ENCODE measurements at regions not wholly inside any gene's neighbourhood (a gene's known extent, or its start where the extent isn't known, plus 50 kb on each side); places are given as distances from the start of the nearest gene placed in this dataset.
"Not testable (repeated sequence)": the region's sequence is repeated elsewhere in the genome, so short reads cannot be mapped to it uniquely, and the experiment has no call there.

- H3K4me1 ChIP-seq (ENCODE audit: control insufficient read depth, insufficient read depth, low read length) = no peaks in the 10 kb centered on the region
- no peak for DNase-seq
- no peak overlapping the region for H3K4me3 ChIP-seq (ENCODE audit: low read length)
- no peak overlapping the region for H3K27ac ChIP-seq (ENCODE audit: low read length)
- H3K9me3 ChIP-seq (ENCODE audit: control insufficient read depth, low read depth, low read length) = no peaks in the 10 kb centered on the region
- peaks cover 5% of the 10 kb centered on the region for H3K27me3 ChIP-seq (ENCODE audit: control insufficient read depth, insufficient read depth, low read length)
- 80% methylated on average over 1 of the region's 4 CpGs for WGBS (ENCODE audit: insufficient coverage, low lambda C conversion rate)
- no peaks in the 10 kb centered on the region for H3K36me3 ChIP-seq (ENCODE audit: control insufficient read depth, insufficient read depth, low read length)
These were observed 129.8 kb upstream of the FOXQ1 start for GRCh38 chr6:1181939-1182605.

DNA sequence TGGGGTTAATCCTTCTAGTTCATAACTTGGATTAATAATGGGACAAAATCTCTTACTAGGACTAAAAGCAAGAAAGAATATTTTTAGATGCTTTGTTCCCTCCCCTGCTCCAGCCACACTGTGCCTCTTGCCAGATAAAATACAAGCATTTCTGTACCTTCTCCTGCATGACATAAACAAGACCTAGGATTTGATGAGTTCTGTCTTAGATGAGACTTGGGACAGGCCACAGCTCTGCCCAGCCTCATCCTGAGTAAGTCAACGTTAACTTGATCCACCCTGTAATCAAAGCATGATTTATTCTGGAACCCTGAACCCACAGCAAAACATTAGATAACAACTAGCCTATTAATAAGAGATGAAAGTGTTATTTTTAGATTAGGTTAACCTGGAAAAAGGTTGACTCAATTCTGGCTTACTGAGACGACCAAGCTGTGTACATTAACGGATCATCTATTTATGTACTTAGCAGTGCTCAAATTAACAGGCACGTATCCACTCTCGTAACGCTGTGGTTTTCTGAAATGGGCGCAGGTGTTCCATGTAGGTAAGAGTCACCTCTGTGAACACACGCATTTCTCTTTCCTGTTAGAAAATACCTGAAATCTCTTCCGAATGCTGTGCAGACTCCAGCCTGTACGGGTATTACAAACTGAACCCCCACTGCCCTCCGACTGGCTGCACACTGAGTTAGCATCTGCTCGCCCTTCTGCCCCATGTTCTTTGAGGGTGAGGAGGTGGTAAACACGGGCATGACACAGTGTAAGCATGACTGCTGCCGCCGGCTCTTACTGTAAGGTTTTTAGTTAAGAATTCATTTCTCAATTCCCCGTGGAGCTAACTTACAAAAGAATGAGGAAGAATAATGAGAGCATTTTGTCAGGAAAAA is 132.1 kb upstream of the FOXQ1 start:
- H3K27ac ChIP-seq (ENCODE audit: low read length) = no peak overlapping the region
- no peak overlapping the region for H3K4me3 ChIP-seq (ENCODE audit: low read length)
- H3K4me1 ChIP-seq (ENCODE audit: control insufficient read depth, insufficient read depth, low read length) = no peaks in the 10 kb centered on the region
- DNase-seq = no peak
- peaks cover 2% of the 10 kb centered on the region for H3K27me3 ChIP-seq (ENCODE audit: control insufficient read depth, insufficient read depth, low read length)
- no peaks in the 10 kb centered on the region for H3K9me3 ChIP-seq (ENCODE audit: control insufficient read depth, low read depth, low read length)
- WGBS (ENCODE audit: insufficient coverage, low lambda C conversion rate) = 71% methylated on average over 4 of the region's 16 CpGs
- H3K36me3 ChIP-seq (ENCODE audit: control insufficient read depth, insufficient read depth, low read length) = no peaks in the 10 kb centered on the region

DNA sequence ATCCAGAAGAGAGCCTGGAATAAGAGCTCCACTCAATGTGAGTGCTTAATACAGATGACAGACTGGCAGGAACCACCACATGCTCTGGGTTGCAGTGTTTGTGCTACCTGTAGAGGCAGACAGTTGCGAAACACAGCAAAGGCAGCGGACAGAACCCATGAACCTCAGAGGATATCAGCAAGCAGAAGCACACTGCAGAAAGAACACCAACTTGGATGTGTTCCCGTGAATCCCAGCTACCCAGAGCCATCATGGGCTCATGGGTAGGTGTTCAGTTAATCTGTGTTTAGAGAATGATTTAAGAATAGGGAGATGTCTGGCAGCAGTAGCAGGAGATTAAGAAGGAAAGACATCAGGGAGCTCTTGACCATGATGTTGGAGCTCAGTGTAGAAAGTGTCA is 133.3 kb upstream of the FOXQ1 start:
- Histone ChIP-seq H3K36me3 (ENCODE audit: control insufficient read depth, insufficient read depth, low read length) (no peaks in the 10 kb centered on the region), H3K4me3 (ENCODE audit: low read length) (no peak overlapping the region), H3K9me3 (ENCODE audit: control insufficient read depth, low read depth, low read length) (no peaks in the 10 kb centered on the region), H3K4me1 (ENCODE audit: control insufficient read depth, insufficient read depth, low read length) (no peaks in the 10 kb centered on the region), H3K27me3 (ENCODE audit: control insufficient read depth, insufficient read depth, low read length) (peaks cover 2% of the 10 kb centered on the region), H3K27ac (ENCODE audit: low read length) (no peak overlapping the region)
- DNase-seq = no peak
- no CpG with 5 or more reads among the region's 3 CpGs for WGBS (ENCODE audit: insufficient coverage, low lambda C conversion rate)

GRCh38 chr6:1176567-1176966 is 135.3 kb upstream of the FOXQ1 start:
- WGBS (ENCODE audit: insufficient coverage, low lambda C conversion rate) = no CpG with 5 or more reads among the region's 6 CpGs

DNA sequence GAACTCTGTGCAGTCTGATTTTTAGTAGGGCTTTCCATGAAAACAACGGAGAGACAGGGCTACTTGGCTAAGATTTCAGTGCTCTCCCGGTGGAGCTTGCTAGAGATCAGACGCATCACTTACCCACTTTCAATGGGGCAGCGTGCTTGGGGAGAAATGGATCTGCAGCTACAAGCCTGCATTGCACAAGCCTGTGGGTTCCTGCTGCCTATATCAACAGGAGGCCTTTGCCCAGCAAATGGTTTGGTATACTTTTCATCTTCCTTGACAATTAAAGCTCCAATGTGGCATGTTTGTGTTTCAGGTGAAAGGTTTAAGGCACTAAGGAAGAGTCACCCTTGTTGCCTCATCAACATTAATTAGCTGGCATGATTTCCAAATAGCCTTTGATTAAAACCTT is 136.0 kb upstream of the FOXQ1 start:
- no peaks in the 10 kb centered on the region for H3K36me3 ChIP-seq (ENCODE audit: control insufficient read depth, insufficient read depth, low read length)
- no CpG with 5 or more reads among the region's 4 CpGs for WGBS (ENCODE audit: insufficient coverage, low lambda C conversion rate)
- no peaks in the 10 kb centered on the region for H3K4me1 ChIP-seq (ENCODE audit: control insufficient read depth, insufficient read depth, low read length)
- no peak overlapping the region for H3K27ac ChIP-seq (ENCODE audit: low read length)
- H3K9me3 ChIP-seq (ENCODE audit: control insufficient read depth, low read depth, low read length) = no peaks in the 10 kb centered on the region
- no peak for DNase-seq
- H3K4me3 ChIP-seq (ENCODE audit: low read length) = no peak overlapping the region
- peaks cover 2% of the 10 kb centered on the region for H3K27me3 ChIP-seq (ENCODE audit: control insufficient read depth, insufficient read depth, low read length)

More at GRCh38 chr6:1176567-1176966, 135.3 kb upstream of the FOXQ1 start:
- no peak overlapping the region for H3K4me3 ChIP-seq (ENCODE audit: low read length)
- no peak for DNase-seq
- no peak overlapping the region for H3K27ac ChIP-seq (ENCODE audit: low read length)
- H3K36me3 ChIP-seq (ENCODE audit: control insufficient read depth, insufficient read depth, low read length) = no peaks in the 10 kb centered on the region
- H3K27me3 ChIP-seq (ENCODE audit: control insufficient read depth, insufficient read depth, low read length) = peaks cover 2% of the 10 kb centered on the region
- no peaks in the 10 kb centered on the region for H3K4me1 ChIP-seq (ENCODE audit: control insufficient read depth, insufficient read depth, low read length)
- H3K9me3 ChIP-seq (ENCODE audit: control insufficient read depth, low read depth, low read length) = no peaks in the 10 kb centered on the region

- H3K36me3 ChIP-seq (ENCODE audit: control insufficient read depth, insufficient read depth, low read length) = no peaks in the 10 kb centered on the region
- no peaks in the 10 kb centered on the region for H3K4me1 ChIP-seq (ENCODE audit: control insufficient read depth, insufficient read depth, low read length)
- H3K4me3 ChIP-seq (ENCODE audit: low read length) = no peak overlapping the region
- peak; percentile 18 to 25 for DNase-seq
- no CpG with 5 or more reads among the region's 8 CpGs for WGBS (ENCODE audit: insufficient coverage, low lambda C conversion rate)
- H3K27me3 ChIP-seq (ENCODE audit: control insufficient read depth, insufficient read depth, low read length) = no peaks in the 10 kb centered on the region
- H3K27ac ChIP-seq (ENCODE audit: low read length) = no peak overlapping the region
- H3K9me3 ChIP-seq (ENCODE audit: control insufficient read depth, low read depth, low read length) = no peaks in the 10 kb centered on the region
These were observed 141.1 kb upstream of the FOXQ1 start for GRCh38 chr6:1170794-1171193.

DNA sequence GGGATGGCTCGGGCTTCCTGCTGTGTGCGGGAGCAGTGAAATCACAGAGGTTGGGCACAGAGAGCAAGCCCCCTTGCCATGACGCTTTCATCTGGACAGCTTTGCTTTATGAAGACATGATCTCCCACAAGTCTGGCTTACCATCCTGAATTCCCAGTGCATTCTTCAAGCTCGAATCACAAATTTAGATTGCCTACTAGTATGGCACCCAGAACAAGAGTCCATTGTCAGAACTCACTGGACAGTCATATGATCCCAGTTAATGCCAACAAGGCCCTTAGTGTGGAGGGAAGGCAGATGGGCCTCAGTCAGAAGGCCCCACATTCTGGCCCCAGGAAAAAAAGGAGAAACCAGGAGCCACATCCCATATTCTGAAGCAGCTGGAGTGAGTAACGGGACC is 147.3 kb upstream of the FOXQ1 start:
- no peak overlapping the region for H3K4me3 ChIP-seq (ENCODE audit: low read length)
- H3K36me3 ChIP-seq (ENCODE audit: control insufficient read depth, insufficient read depth, low read length) = no peaks in the 10 kb centered on the region
- no peaks in the 10 kb centered on the region for H3K27me3 ChIP-seq (ENCODE audit: control insufficient read depth, insufficient read depth, low read length)
- no peak overlapping the region for H3K27ac ChIP-seq (ENCODE audit: low read length)
- H3K9me3 ChIP-seq (ENCODE audit: control insufficient read depth, low read depth, low read length) = no peaks in the 10 kb centered on the region
- no peaks in the 10 kb centered on the region for H3K4me1 ChIP-seq (ENCODE audit: control insufficient read depth, insufficient read depth, low read length)
- DNase-seq = no peak
- no CpG with 5 or more reads among the region's 5 CpGs for WGBS (ENCODE audit: insufficient coverage, low lambda C conversion rate)

- H3K9me3 ChIP-seq (ENCODE audit: control insufficient read depth, low read depth, low read length) = no peaks in the 10 kb centered on the region
- DNase-seq = no peak
- WGBS (ENCODE audit: insufficient coverage, low lambda C conversion rate) = 100% methylated on average over 2 of the region's 5 CpGs
- no peak overlapping the region for H3K4me3 ChIP-seq (ENCODE audit: low read length)
- H3K27ac ChIP-seq (ENCODE audit: low read length) = no peak overlapping the region
- no peaks in the 10 kb centered on the region for H3K27me3 ChIP-seq (ENCODE audit: control insufficient read depth, insufficient read depth, low read length)
- H3K4me1 ChIP-seq (ENCODE audit: control insufficient read depth, insufficient read depth, low read length) = no peaks in the 10 kb centered on the region
- no peaks in the 10 kb centered on the region for H3K36me3 ChIP-seq (ENCODE audit: control insufficient read depth, insufficient read depth, low read length)
These were observed 148.4 kb upstream of the FOXQ1 start for GRCh38 chr6:1163501-1163900.

DNA sequence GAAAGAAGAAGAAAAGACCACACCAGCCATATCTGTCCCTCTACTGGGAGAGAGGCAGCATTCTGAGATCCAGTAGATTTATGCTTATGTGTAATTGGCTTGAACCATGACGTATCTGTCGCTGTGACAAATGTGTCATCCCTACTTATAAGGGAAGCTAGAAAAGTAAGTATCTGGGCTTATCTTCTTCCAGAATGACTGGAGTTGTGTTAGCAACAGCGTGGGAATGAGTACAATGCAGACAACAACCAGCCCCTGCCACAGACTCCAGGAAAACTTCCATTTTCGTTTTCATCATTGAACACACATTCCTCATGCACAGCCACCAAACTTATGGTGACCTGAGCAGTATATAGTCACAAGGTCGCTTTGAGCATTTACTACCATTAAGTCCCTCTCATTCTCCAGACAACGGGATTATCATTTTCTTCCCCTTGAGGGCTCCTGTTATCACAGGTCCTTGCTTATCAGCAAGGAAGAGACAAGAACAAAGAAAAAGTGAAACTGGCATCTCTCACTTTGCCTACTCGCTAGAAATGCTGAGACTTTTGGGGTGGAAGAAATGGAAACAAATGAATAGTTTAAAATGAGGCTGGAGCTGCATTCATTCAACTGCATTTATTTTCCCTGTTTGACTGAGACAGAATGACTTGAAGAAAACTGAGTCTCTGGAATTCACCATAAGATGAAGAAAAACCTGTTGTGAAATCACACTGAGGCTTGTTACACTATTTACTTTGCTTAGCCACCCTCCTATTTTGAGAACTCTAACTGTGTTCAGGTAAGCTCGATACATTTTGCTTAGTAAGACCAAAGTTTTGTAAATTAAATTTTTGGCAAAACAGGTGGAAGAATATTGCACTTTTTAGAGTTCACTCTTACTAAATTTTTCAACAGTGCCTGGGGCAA is 149.3 kb upstream of the FOXQ1 start:
- peak in 1 of 2 donors; percentile 32 for DNase-seq
- WGBS (ENCODE audit: insufficient coverage, low lambda C conversion rate) = no CpG with 5 or more reads among the region's 8 CpGs

DNA sequence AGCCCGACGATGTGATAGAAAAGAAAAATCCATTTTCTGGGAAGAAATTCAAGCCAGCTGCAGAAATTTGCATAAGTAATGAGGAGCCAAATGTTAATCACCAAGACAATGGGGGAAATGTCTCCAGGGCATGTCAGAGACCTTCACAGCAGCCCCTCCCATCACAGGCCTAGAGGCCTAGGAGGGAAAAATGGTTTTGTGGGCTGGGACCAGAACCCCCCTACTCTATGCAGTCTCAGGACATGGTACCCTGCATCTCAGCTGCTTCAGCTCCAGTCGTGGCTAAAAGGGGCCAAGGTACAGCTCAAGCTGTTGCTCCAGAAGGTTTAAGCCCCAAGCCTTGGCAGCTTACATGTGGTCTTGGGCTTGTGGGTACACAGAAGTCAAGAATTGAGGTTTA is 155.5 kb upstream of the FOXQ1 start:
- H3K4me1 ChIP-seq (ENCODE audit: control insufficient read depth, insufficient read depth, low read length); H3K27me3 ChIP-seq (ENCODE audit: control insufficient read depth, insufficient read depth, low read length); H3K9me3 ChIP-seq (ENCODE audit: control insufficient read depth, low read depth, low read length); H3K4me3 ChIP-seq (ENCODE audit: low read length); H3K36me3 ChIP-seq (ENCODE audit: control insufficient read depth, insufficient read depth, low read length); H3K27ac ChIP-seq (ENCODE audit: low read length); DNase-seq: not testable (repeated sequence)
- 100% methylated on average over 2 of the region's 3 CpGs for WGBS (ENCODE audit: insufficient coverage, low lambda C conversion rate)

More for the DNA sequence above, 149.3 kb upstream of the FOXQ1 start:
- Histone ChIP-seq H3K4me1 (ENCODE audit: control insufficient read depth, insufficient read depth, low read length) (no peaks in the 10 kb centered on the region), H3K27ac (ENCODE audit: low read length) (no peak overlapping the region), H3K36me3 (ENCODE audit: control insufficient read depth, insufficient read depth, low read length) (no peaks in the 10 kb centered on the region), H3K4me3 (ENCODE audit: low read length) (no peak overlapping the region), H3K27me3 (ENCODE audit: control insufficient read depth, insufficient read depth, low read length) (no peaks in the 10 kb centered on the region), H3K9me3 (ENCODE audit: control insufficient read depth, low read depth, low read length) (no peaks in the 10 kb centered on the region)
